ENCODE measurements at regions not wholly inside any gene's neighbourhood (a gene's known extent, or its start where the extent isn't known, plus 50 kb on each side); places are given as distances from the start of the nearest gene placed in this dataset.
"Not testable (repeated sequence)": the region's sequence is repeated elsewhere in the genome, so short reads cannot be mapped to it uniquely, and the experiment has no call there.

DNA sequence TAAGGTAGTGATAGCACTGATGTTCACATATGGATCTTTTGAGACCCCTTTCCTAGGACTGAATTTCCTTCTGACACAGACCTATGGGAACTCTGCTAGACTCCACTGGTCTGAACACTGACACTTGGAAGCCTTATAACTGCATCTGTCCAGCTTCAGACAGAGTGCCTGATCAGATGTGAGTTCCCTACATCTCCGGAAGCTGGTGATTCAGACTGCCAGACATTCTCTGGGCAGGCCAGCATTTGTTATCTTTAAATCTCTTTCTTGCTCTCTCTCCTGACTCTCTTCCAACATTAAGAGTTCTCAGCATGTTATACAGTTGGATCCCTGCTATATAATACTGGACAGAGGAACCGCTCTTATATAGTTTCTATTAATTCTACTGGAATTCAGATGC, 408.5 kb downstream of the ZEB2 start:
- DNase-seq: no peak

- DNase-seq: not testable (repeated sequence)
These were observed 413.8 kb downstream of the ZEB2 start for GRCh38 chr2:144106104-144106503.

GRCh38 chr2:144102386-144102785, 417.5 kb downstream of the ZEB2 start:
- DNase-seq: no peak

DNA sequence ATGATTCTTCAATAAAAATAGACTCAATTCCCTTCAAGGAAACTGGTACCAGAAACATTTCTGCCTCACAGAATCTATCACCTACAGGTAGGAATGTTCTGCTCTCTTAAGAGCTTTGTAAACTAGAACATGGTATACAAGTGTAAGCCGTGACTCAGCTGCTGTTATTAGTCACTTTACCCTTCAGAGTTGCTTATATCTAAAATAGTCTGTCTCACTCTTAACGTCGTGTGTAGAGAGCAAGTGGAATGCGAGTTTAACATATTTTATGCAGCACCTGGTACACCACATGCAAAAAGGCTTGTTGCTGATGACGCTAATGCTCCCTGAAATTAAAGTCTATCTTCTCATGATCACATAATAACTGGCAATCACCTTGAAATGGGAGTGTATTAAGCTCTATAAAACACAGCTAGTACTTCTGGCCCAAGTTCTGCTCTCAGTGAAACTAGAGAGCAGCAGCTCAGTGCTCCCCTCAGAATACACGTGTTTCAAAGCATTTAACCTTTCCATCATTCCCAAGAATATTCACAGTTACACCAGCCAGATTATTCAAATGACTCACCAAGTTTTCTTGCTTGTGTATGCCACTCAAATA, 420.0 kb downstream of the ZEB2 start:
- no peak for DNase-seq

DNA sequence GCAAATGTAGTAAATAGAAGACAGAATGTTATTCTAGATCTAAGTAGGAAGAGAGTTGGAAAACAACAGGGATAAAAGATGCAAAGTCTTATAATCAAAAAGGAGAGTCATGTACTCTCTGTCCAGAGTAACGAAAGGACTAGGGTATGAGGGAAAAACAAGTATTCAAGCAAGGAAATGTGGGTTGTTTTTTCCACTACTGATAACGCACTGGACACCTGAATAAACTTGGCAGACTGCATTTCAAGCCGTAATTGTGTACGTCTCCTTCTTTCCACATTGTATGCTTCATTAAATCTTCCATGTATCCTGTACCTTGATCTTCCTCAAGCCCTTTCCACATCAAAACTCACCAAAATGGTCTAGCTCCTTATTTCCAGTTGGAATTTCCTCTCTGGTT, 420.6 kb downstream of the ZEB2 start:
- DNase-seq: no peak

DNA sequence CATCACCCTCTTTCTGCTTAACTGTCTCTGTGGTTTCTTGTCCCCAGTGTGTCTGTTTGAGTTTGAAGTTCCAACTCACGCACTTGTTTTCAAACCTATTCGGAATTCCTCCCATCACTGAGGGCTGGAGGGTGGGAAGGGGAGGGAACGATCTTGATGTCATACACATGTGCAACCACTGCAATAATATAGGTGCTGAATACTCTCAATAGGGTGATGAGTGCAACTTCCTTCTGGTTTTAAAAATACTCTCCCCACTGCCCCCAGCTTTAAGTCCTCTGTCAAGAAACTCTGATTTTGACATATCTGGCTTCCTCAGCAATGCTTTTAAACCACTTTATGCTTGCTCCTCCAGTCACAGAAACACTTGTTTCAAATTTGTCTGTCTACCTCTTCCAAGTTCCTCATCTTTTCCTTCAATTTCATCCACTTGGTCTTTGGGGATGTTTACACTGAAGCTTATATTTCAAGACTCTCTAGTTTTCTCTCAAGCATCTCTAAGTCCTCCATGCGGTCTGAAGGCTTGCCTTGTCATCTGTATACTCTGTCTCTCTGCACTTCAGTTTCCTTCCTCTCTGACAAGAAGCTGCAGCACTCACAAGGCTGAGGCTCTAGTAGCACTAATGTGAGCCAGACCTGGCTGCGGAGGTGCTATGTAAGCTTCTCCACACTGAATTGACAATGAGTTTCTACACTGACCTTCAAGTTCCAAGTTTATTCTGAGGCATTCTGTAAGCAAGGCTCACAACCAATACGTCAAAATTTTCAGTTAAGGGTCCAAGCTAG, 422.3 kb downstream of the ZEB2 start:
- no peak for DNase-seq

DNA sequence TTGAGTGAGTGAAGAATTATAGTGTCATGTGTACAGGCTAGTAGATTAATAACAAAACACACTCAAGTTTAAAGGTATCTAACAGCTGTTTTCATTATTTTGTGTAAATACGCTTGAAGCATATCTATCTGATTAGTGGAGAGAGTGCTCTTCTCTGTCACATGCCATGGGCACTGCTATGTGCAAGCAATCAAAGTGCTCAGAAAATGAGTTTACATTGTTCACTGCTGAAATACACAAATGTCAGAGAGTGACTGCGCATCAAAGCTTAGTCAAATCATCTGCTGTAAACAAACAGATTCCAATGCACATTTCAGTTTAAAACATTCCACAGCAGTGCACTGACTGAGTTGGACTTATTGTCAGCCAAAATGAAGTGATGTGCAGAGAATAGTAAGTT, 423.4 kb downstream of the ZEB2 start:
- DNase-seq: no peak

DNA sequence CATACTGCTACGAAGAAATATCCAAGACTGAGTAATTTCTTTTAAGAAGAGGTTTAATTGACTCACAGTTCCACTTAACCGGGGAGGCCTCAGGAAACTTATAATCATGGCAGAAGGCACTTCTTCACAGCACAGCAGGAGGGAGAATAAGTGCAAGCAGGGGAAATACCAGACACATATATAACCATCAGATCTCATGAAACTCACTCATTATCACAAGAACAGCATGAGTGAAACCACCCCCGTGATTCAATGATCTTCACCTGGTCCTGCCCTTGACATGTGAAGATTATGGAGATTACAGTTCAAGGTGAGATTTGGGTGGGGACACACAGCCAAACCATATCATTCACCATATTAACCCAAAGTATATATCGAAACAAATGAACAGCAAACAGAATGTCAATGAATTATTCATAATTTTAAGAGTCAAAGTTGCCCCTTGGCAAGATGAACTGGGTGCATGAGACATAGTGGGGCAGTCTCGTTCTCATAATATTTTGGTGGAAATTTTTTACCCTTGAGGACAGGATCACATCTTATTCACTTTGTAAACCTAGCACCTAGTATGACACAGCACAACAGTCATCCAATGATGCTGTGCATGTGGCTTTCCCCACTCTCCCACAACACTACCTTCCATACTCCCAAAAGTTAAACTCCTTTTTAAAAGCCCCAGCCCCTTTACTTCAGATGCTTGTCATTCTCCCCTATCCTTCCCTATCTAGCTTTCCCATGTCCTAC, 425.3 kb downstream of the ZEB2 start:
- no peak for DNase-seq

DNA sequence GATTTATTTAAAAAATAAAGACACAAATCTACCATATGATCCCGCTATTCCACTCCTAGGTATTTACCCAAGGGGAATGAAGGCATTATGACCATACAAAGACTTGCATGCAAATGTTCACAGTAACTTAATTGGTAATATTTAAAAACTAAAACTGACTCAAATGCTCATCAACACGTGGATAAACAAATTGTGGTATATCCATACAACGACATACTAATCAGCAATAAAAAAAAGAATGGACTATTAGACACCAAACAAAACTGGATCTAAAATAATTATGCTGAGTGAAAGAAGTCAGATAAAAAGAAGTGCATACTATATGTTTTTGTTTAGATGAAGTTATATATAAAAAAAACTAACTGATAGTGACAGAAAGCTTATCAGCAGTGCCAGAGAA, 428.3 kb downstream of the ZEB2 start:
- no peak for DNase-seq

- DNase-seq: no peak
These were observed 431.1 kb downstream of the ZEB2 start for GRCh38 chr2:144088863-144089262.

DNA sequence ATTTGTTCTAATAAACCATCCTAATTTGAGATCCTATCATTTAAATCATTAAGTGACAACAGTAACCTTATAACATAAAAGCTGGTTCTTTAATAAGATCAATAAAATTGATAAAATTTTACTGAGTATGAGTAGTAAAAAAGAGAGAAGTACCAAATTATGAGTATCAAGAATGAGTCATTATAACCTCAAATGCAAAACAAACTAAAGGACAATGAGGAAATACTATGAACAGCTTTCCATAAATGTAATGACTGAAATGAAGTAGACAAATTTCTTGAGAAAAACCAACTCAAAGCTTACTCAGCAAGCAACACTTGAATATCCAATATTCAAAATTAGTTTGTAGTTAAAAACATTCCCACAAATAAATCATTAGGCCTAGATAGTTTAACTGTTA, 433.0 kb downstream of the ZEB2 start:
- DNase-seq: no peak

DNA sequence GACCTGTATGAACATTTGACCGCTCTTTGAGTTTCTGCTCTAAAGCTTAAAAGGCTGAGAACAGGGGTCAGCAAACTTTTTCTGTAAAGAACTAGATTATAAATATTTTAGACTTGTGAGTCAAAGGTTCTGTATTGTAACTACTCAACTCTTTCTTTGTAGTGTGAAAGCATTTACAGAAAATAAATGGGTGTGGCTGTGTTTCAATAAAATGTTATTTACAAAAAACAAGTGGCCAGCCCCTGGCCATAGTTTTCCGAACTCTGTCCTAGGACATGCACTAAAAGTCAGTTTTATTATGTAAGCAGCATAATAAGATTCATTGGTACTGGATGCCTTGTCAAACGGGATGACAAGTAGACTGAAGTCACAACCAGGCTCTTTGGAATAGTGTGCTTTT, 434.9 kb downstream of the ZEB2 start:
- DNase-seq: no peak

GRCh38 chr2:144084114-144084661, 435.7 kb downstream of the ZEB2 start:
- DNase-seq: no peak

- DNase-seq: no peak
These were observed 436.7 kb downstream of the ZEB2 start for GRCh38 chr2:144083211-144083610.

DNA sequence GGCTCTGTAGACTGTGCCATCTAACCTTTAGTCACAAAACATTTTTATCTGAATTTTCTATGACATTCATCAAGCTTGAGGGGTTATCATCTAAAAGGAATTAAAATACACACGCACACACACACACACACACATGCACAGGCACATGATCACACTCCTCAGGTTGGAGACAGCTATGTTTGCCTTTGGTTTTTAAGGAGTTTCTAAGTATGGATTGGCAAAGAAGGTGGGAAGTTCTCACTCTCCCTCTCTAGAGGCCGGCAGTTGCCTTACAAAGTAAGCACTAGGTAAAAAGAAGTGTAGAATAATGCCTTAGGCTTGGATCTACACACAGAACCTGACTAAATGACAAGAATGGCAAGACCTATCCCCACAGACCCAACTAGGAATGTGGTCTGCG, 437.1 kb downstream of the ZEB2 start:
- DNase-seq: no peak

DNA sequence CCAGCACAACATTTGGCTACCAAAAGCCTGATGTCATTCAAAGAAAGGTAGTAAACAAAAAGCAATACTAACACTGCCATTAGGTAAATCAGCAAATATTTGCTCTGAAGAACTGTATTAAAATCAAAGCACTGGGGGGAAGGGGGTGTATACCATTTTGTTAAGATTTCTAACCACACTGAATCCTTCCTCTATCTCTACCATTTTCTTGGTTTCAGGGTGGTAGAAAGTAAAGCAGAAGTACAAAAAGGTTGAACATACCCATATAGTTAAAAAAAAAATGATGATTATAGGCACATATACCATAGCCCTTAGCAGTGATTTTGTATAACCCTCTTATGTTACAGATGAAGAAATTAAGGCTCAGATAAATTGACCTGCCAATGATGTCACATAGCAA, 437.6 kb downstream of the ZEB2 start:
- no peak for DNase-seq

- no peak for DNase-seq
These were observed 438.6 kb downstream of the ZEB2 start for GRCh38 chr2:144081272-144081671.

- no peak for DNase-seq
These were observed 440.1 kb downstream of the ZEB2 start for GRCh38 chr2:144079803-144080202.

GRCh38 chr2:144078802-144079724, 440.9 kb downstream of the ZEB2 start:
- no peak for DNase-seq

DNA sequence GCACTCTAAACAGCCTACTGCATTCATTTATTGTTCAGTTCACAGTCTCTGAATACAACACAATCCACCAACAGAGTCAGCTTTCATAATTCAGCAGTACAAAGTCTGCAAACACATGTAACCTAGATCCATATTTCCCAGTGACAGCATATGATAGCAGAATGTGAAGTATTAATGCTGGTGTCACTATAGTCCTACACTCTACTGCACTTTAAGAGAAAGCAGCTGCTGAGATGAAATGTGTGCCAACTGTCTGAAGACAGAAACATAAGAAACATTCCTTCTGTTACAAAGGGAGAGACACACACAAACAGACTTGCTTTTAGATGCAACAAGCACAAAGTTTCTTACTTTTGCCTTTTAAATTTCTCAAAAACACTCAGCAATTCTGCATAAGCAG, 441.8 kb downstream of the ZEB2 start:
- DNase-seq: no peak

DNA sequence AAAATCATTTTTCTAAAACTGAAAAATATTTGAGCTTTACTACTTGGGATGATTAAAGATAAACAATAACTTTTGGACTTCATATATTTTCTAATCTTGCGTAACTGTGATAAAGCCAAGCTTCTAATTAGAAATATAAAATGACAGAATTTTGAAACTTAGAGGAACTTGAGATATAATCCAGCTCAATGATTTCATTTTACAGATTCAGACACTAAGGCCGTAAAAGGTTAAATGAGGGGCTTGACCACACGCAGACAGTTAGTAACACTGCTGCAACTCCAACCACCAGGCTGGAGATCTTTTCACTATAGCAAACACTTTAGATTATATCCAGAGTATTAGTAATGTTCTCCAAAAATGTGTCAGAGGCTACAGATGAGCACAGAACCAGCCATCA, 445.5 kb downstream of the ZEB2 start:
- DNase-seq: no peak

DNA sequence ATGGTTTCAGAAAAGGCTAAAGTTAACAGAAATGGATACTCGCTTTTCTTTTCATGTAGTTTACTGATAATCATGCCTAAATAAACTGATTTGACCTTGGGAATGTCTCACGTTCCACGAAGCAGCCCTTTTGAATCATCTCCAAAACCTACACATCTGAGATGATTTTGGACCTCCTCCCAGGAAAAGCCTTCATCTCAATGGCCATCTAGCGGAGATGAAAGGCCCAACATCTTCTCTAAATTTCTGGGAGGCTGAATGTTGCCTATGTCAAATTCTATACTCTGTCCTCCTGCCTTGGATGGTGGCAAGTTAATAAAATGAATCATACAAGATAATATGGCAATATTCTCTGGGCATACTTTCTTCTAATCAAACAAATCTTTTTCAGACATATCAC, 448.5 kb downstream of the ZEB2 start:
- no peak for DNase-seq

DNA sequence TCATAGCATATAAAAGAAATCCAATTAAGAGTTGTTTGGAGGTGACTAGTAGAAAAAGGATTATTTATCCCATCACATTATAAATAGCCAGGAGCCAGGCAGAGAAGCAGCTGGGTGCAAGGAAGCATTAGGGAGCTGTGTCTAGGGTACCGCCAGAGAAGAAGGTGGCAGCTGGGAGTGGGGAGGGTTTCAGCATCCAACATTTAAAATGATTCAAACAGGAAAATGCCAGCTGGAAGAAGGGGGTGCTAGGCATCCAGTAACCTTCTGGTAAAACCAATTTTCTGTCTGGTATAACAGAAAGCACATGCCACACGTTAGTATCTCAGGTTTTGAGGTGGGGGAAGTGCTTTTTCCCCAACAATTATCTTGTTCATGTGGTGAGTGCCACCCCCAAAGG, 452.4 kb downstream of the ZEB2 start:
- DNase-seq: no peak
